ENCODE measurements at regions not wholly inside any gene's neighbourhood (a gene's known extent, or its start where the extent isn't known, plus 50 kb on each side); places are given as distances from the start of the nearest gene placed in this dataset.

DNA sequence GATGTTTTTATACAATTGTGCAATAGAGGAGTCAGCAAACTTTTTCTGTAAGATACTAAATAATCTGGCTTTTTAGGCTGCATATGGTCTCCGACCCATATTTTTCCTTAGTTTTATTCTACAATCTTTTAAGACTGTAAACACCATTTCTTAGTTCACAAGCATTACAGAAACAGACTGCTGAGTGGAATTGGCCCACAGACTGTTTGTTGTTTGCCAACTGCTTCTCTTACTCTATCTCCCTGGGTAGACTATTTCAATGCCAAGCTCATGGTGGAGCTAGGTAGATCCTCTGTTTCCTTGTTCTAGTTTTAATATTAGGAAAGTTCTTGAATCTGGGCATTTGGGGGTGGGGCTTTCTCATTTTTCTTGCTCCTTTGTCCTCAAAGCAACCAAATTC is 857.6 kb downstream of the TLE1 start:
- Histone ChIP-seq H3K23me2 (ENCODE audit: insufficient read length, low read depth, low read length, poor library complexity, severe bottlenecking) (no peaks in the 10 kb centered on the region), H3K4ac (ENCODE audit: low read depth, low read length) (no peak overlapping the region), H2BK12ac (ENCODE audit: insufficient read length, low read depth, low read length) (no peak overlapping the region), H3K14ac (ENCODE audit: insufficient read depth, low read length) (no peak overlapping the region), H2BK20ac (ENCODE audit: low read depth, low read length, poor library complexity, severe bottlenecking) (no peak overlapping the region), H3K23ac (ENCODE audit: insufficient read length, low read depth, low read length) (no peak overlapping the region), H3K18ac (ENCODE audit: insufficient read length, low read depth, low read length) (no peak overlapping the region), H2BK15ac (ENCODE audit: low read depth, low read length) (no peak overlapping the region), H3K4me2 (ENCODE audit: insufficient read depth, insufficient read length, low read length) (no peak overlapping the region), H2AK5ac (ENCODE audit: insufficient read length, low read length) (no peak overlapping the region), H3T11ph (ENCODE audit: low read length) (no peak overlapping the region), H4K8ac (replicated peaks; ENCODE audit: insufficient read length, low read depth, low read length) (no peak overlapping the region), H2BK120ac (ENCODE audit: low read depth, low read length, poor library complexity, severe bottlenecking) (no peak overlapping the region), H4K91ac (ENCODE audit: insufficient read length, low read depth, low read length) (no peak overlapping the region), H3K79me1 (ENCODE audit: insufficient read depth, low read depth, low read length, poor library complexity, severe bottlenecking) (no peaks in the 10 kb centered on the region), H3K9me3 (ENCODE audit: control insufficient read depth, low read depth, low read length) (no peaks in the 10 kb centered on the region), H4K20me1 (ENCODE audit: control insufficient read depth, insufficient read depth, insufficient read length) (no peaks in the 10 kb centered on the region), H3K4me1 (ENCODE audit: insufficient read depth, low read length) (no peaks in the 10 kb centered on the region; the same call in 1 of the 2 replicates), H3K27ac (ENCODE audit: insufficient read length, low read depth, low read length) (no peak overlapping the region), H3K27me3 (ENCODE audit: insufficient read depth, low read length) (no peaks in the 10 kb centered on the region), H4K5ac (ENCODE audit: insufficient read length, low read depth, low read length) (no peak overlapping the region), H3K79me2 (ENCODE audit: insufficient read depth, low read length) (no peaks in the 10 kb centered on the region), H3K9ac (ENCODE audit: extremely low read depth, insufficient read length, low read length) (no peak overlapping the region), H2BK5ac (ENCODE audit: insufficient read length, low read length) (no peak overlapping the region), H2AFZ (ENCODE audit: low read length) (no peak overlapping the region), H3K56ac (ENCODE audit: insufficient read length, low read depth, low read length) (no peak overlapping the region)
- TF ChIP-seq, protein P1, sequence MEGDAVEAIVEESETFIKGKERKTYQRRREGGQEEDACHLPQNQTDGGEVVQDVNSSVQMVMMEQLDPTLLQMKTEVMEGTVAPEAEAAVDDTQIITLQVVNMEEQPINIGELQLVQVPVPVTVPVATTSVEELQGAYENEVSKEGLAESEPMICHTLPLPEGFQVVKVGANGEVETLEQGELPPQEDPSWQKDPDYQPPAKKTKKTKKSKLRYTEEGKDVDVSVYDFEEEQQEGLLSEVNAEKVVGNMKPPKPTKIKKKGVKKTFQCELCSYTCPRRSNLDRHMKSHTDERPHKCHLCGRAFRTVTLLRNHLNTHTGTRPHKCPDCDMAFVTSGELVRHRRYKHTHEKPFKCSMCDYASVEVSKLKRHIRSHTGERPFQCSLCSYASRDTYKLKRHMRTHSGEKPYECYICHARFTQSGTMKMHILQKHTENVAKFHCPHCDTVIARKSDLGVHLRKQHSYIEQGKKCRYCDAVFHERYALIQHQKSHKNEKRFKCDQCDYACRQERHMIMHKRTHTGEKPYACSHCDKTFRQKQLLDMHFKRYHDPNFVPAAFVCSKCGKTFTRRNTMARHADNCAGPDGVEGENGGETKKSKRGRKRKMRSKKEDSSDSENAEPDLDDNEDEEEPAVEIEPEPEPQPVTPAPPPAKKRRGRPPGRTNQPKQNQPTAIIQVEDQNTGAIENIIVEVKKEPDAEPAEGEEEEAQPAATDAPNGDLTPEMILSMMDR (conservative IDR thresholded peaks at IDR 0.05) = no peak
- Mint-ChIP-seq H3K27me3 (ENCODE audit: low read depth) (no peaks in the 10 kb centered on the region), H3K27ac (no peak overlapping the region), H3K9me3 (peaks cover 0 to 6% of the 10 kb centered on the region in 2 experiments; a peak in 1 of 5 replicates), H3K4me1 (peaks cover 7 to 8% of the 10 kb centered on the region in 2 experiments; a peak in 3 of 4 replicates), H3K4me3 (no peak overlapping the region), H3K36me3 (ENCODE audit: insufficient read depth in 1 of 3, low read depth in 3 of 3) (peaks cover 0 to 5% (median 0%) of the 10 kb centered on the region in 3 experiments; a peak in 1 of 7 replicates)
- no peak for DNase-seq
- WGBS (ENCODE audit: extremely low coverage, insufficient read length, low lambda C conversion rate) = no CpG with 5 or more reads among the region's 1 CpG

All from H9 (cell line).